ENCODE measurements at regions not wholly inside any gene's neighbourhood (a gene's known extent, or its start where the extent isn't known, plus 50 kb on each side); places are given as distances from the start of the nearest gene placed in this dataset.

DNA sequence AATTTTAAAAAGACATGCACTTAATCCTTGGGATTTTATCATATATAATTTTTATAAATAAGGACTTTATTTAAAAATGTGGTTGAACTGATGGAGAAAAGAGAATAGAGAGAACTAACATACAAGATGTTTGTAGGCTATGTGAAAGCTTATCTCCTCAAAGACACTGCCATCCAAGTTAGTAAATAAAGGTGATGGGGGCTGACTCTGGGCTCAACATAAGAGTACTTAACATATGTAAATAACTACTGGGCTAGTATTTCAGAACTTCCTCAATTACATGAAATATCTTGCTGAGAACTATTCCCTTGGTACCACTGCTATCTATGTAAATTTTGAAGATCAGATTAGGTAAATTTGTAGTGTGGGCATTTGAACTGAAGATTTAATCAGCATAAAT, 1017.3 kb upstream of the PCDH20 start:
- Histone ChIP-seq H3K27me3 (ENCODE audit: control insufficient read depth, insufficient read depth, low read length) (no peaks in the 10 kb centered on the region), H3K4me3 (ENCODE audit: low read depth, low read length) (no peak overlapping the region), H3K36me3 (ENCODE audit: control insufficient read depth, insufficient read depth, low read length) (no peaks in the 10 kb centered on the region)
- no peak for FAIRE-seq
- no peak for DNase-seq (ENCODE audit: low read depth)
- TF ChIP-seq CTCF (IDR thresholded peaks at IDR 0.05; ENCODE audit: insufficient read depth, low read length, severe bottlenecking), result no peak

DNA sequence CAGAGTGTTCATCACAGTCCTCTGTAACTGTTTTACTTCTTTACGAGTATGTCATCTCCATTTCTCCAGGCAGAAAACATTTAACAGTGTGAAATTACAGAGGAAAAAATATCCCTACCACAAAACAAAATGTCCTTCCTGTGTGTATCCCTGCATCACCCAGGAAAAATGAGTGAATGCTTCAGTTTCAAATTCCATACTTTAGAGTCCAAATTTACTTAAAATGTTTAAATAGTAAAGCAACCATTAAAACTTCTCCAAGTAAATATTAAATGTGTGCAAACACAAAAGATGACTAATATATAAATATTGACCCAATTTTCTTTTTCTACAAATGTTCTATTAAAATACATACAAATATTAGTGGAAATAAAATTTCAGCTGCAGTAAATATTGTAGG, 1016.6 kb upstream of the PCDH20 start:
- H3K27me3 ChIP-seq (ENCODE audit: control insufficient read depth, insufficient read depth, low read length), result no peaks in the 10 kb centered on the region
- H3K4me3 ChIP-seq (ENCODE audit: low read depth, low read length), result no peak overlapping the region
- no peaks in the 10 kb centered on the region for H3K36me3 ChIP-seq (ENCODE audit: control insufficient read depth, insufficient read depth, low read length)
- DNase-seq (ENCODE audit: low read depth), result no peak
- no peak for TF ChIP-seq CTCF (IDR thresholded peaks at IDR 0.05; ENCODE audit: insufficient read depth, low read length, severe bottlenecking)
- no peak for FAIRE-seq

GRCh38 chr13:62431852-62432251, 1016.2 kb upstream of the PCDH20 start:
- FAIRE-seq (no peak), DNase-seq (ENCODE audit: low read depth) (no peak)
- Histone ChIP-seq H3K36me3 (ENCODE audit: control insufficient read depth, insufficient read depth, low read length) (no peaks in the 10 kb centered on the region), H3K4me3 (ENCODE audit: low read depth, low read length) (no peak overlapping the region), H3K27me3 (ENCODE audit: control insufficient read depth, insufficient read depth, low read length) (no peaks in the 10 kb centered on the region)
- TF ChIP-seq CTCF (IDR thresholded peaks at IDR 0.05; ENCODE audit: insufficient read depth, low read length, severe bottlenecking), result no peak

GRCh38 chr13:62418872-62419271, 1003.2 kb upstream of the PCDH20 start:
- no peak for DNase-seq (ENCODE audit: low read depth)
- H3K27me3 ChIP-seq (ENCODE audit: control insufficient read depth, insufficient read depth, low read length), result no peaks in the 10 kb centered on the region
- H3K4me3 ChIP-seq (ENCODE audit: low read depth, low read length), result no peak overlapping the region
- FAIRE-seq, result no peak
- TF ChIP-seq CTCF (IDR thresholded peaks at IDR 0.05; ENCODE audit: insufficient read depth, low read length, severe bottlenecking), result no peak
- H3K36me3 ChIP-seq (ENCODE audit: control insufficient read depth, insufficient read depth, low read length), result no peaks in the 10 kb centered on the region

- no peak overlapping the region for H3K4me3 ChIP-seq (ENCODE audit: low read depth, low read length)
- H3K27me3 ChIP-seq (ENCODE audit: control insufficient read depth, insufficient read depth, low read length), result no peaks in the 10 kb centered on the region
- FAIRE-seq, result no peak
- TF ChIP-seq CTCF (IDR thresholded peaks at IDR 0.05; ENCODE audit: insufficient read depth, low read length, severe bottlenecking), result no peak
- DNase-seq (ENCODE audit: low read depth), result no peak
- H3K36me3 ChIP-seq (ENCODE audit: control insufficient read depth, insufficient read depth, low read length), result no peaks in the 10 kb centered on the region
These were observed 1002.7 kb upstream of the PCDH20 start for GRCh38 chr13:62418376-62418775.

DNA sequence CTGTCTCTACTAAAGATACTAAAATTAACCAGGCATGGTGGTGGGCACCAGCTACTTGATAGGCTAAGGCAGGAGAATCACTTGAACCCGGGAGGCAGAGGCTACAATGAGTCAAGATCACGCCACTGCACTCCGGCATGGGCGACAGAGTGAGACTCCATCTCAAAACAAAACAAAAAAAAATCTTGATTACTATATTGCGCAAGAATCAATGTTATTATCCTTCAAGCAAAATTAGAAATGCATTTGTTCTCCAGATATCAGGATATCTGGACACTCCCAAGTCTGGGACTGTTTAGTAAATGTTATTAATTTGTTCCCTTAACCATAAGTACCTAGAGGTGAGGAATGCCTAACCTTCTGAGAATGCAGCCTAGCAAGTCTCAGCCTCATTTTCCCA, 992.2 kb upstream of the PCDH20 start:
- no peaks in the 10 kb centered on the region for H3K36me3 ChIP-seq (ENCODE audit: control insufficient read depth, insufficient read depth, low read length)
- DNase-seq (ENCODE audit: low read depth) (no peak), FAIRE-seq (no peak)
- H3K27me3 ChIP-seq (ENCODE audit: control insufficient read depth, insufficient read depth, low read length), result no peaks in the 10 kb centered on the region
- no peak overlapping the region for H3K4me3 ChIP-seq (ENCODE audit: low read depth, low read length)
- no peak for TF ChIP-seq CTCF (IDR thresholded peaks at IDR 0.05; ENCODE audit: insufficient read depth, low read length, severe bottlenecking)
